Suprapubic skin (tissue), 4 donors: ENCODE measurements at regions not wholly inside any gene's neighbourhood (a gene's known extent, or its start where the extent isn't known, plus 50 kb on each side); places are given as distances from the start of the nearest gene placed in this dataset.

Experiments used
- DNase-seq, 2 donors: peaks; one replicate each; pipeline ENCODE4 v3.0.0-alpha.2; 2019; ENCODE audit warnings: low spot score in 2 of 2
- H3K27ac ChIP-seq: fragments of 200-600 bp; sonication (generic); one replicate; pipeline ENCODE4 v1.5.1; 2019
- H3K27me3 ChIP-seq: fragments of 200-600 bp; sonication (generic); one replicate; pipeline ENCODE4 v1.5.1; 2019
- H3K36me3 ChIP-seq: fragments of 200-600 bp; sonication (generic); one replicate; pipeline ENCODE4 v1.5.1; 2019
- H3K4me1 ChIP-seq: fragments of 200-600 bp; sonication (generic); one replicate; pipeline ENCODE4 v1.5.1; 2019
- H3K4me3 ChIP-seq: fragments of 200-600 bp; sonication (generic); one replicate; pipeline ENCODE4 v1.5.1; 2019; ENCODE audit warnings: mild to moderate bottlenecking
- H3K9me3 ChIP-seq: fragments of 200-600 bp; sonication (generic); one replicate; pipeline ENCODE4 v1.5.1; 2019
- CTCF ChIP-seq, 2 donors: fragments of 200-600 bp in 1 of 2; fragments of 450-650 bp in 1 of 2; sonication (generic) in 1 of 2; IDR thresholded peaks; one replicate each; pipeline ENCODE4 v1.5.1; 2016 to 2019; ENCODE audit warnings: antibody characterized with exemption in 2 of 2, mild to moderate bottlenecking in 1 of 2, moderate library complexity in 1 of 2
- EP300 ChIP-seq: sonication (generic); formaldehyde crosslinking; IDR thresholded peaks from one replicate; pipeline ENCODE4 v1.6.1; 2017; ENCODE audit warnings: antibody characterized with exemption
- POLR2A ChIP-seq, 2 donors: fragments of 450-650 bp; IDR thresholded peaks; one replicate each; pipeline ENCODE4 v1.6.1; 2017; ENCODE audit warnings: antibody characterized with exemption in 2 of 2, mild to moderate bottlenecking in 2 of 2, moderate library complexity in 2 of 2
- POLR2AphosphoS5 ChIP-seq, 3 donors: sonication (generic); formaldehyde crosslinking; IDR thresholded peaks; one replicate each; pipeline ENCODE4 v1.6.1; 2017; ENCODE audit warnings: antibody characterized with exemption in 3 of 3
- WGBS: methylation state at CpG from one replicate; pipeline ENCODE4 v1.1.5; 2018; 5-methylcytosine and 5-hydroxymethylcytosine counted together

DNA sequence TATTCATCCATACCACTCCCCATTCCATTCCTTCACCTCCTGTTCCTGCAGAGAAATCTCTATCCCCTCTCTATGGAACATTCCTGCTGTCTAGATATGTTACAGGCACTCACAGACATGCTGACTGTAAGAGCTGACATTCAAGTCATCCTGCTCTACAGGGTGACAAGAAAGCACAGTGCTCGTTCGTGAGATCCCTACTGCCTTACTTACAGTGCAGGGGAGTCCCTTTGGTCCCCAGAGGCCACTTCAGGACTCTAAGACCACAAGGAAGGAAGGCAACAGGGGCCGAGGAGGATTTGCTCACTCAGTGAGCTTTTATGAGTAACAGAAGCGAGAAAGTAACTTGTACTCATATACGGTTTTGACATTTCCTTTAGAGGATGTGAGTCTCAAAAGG is 110.5 kb downstream of the GAS1 start:
- no peaks in the 10 kb centered on the region for H3K36me3 ChIP-seq
- WGBS: 86% methylated on average over 5 of the region's 5 CpGs
- no peak for DNase-seq
- no peak overlapping the region for H3K4me3 ChIP-seq
- H3K4me1 ChIP-seq: no peaks in the 10 kb centered on the region
- no peak overlapping the region for H3K27ac ChIP-seq
- no peaks in the 10 kb centered on the region for H3K27me3 ChIP-seq
- TF ChIP-seq POLR2A (IDR thresholded peaks at IDR 0.05): no peak
- TF ChIP-seq CTCF (IDR thresholded peaks at IDR 0.05): no peak
- TF ChIP-seq POLR2AphosphoS5 (IDR thresholded peaks at IDR 0.05): no peak
- no peak for TF ChIP-seq EP300
- no peaks in the 10 kb centered on the region for H3K9me3 ChIP-seq

DNA sequence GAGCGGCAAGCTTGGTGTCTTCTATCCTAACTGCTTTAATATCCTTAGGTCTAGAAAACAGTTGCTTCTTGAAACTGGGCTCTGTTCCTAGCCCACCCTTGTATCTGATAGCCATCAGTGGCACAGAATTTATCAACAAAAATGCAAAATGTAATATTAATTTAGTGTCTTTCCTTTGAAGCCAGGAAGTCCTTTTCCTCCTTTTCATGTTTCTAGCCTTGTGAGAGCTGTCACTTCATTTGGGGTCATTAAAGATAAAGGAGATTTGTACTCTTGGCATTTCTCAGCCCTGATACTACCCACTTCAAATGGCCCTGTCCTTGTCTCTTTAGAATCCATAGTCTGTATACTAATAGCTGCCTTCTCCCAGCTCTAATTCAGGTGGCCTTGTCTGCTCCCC is 111.0 kb downstream of the GAS1 start:
- no peak for TF ChIP-seq POLR2AphosphoS5 (IDR thresholded peaks at IDR 0.05)
- no peak for TF ChIP-seq CTCF (IDR thresholded peaks at IDR 0.05)
- TF ChIP-seq EP300: no peak
- no peak for TF ChIP-seq POLR2A (IDR thresholded peaks at IDR 0.05)
- DNase-seq: no peak
- Histone ChIP-seq H3K4me1 (no peaks in the 10 kb centered on the region), H3K27ac (no peak overlapping the region), H3K4me3 (no peak overlapping the region), H3K9me3 (no peaks in the 10 kb centered on the region), H3K27me3 (no peaks in the 10 kb centered on the region), H3K36me3 (no peaks in the 10 kb centered on the region)
- WGBS: 98% methylated on average over 1 of the region's 1 CpG

GRCh38 chr9:86830356-86830755 is 117.0 kb downstream of the GAS1 start:
- Histone ChIP-seq H3K4me1 (no peaks in the 10 kb centered on the region), H3K27me3 (no peaks in the 10 kb centered on the region), H3K4me3 (no peak overlapping the region), H3K9me3 (no peaks in the 10 kb centered on the region), H3K27ac (no peak overlapping the region), H3K36me3 (no peaks in the 10 kb centered on the region)
- 65% methylated on average over 2 of the region's 2 CpGs for WGBS
- no peak for DNase-seq
- TF ChIP-seq POLR2A (IDR thresholded peaks at IDR 0.05) (no peak), EP300 (no peak), POLR2AphosphoS5 (IDR thresholded peaks at IDR 0.05) (no peak), CTCF (IDR thresholded peaks at IDR 0.05) (no peak)

DNA sequence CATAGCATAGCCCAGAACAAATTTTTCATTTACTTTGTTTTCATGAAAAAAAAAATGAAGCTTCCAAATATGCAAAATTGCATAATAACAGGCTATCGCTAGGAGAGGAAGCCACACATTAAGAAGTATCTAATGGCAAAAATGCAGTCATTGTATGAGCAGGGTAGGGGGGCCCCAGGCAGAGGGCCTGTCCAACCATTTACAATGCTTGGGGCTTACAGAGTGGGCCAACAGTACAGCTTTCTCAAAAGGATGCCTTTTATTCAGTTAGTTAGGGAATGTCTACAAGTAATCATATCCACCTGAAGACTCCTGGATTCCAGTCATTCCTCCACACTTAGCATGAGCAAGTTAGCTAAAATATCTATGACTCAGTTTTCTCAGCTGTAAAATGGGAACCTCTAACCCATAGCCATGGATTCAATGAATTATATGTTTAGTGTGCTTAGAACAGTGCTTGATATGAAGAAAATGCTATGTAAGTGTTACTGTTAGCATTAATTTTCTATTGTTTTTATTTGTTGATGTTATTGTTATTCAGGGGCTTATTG is 117.7 kb downstream of the GAS1 start:
- Histone ChIP-seq H3K27ac (no peak overlapping the region), H3K4me1 (no peaks in the 10 kb centered on the region), H3K4me3 (no peak overlapping the region), H3K36me3 (no peaks in the 10 kb centered on the region), H3K27me3 (no peaks in the 10 kb centered on the region), H3K9me3 (no peaks in the 10 kb centered on the region)
- no peak for DNase-seq
- TF ChIP-seq EP300 (no peak), POLR2AphosphoS5 (IDR thresholded peaks at IDR 0.05) (no peak), CTCF (IDR thresholded peaks at IDR 0.05) (no peak)
- 55% methylated on average over 1 of the region's 1 CpG for WGBS

DNA sequence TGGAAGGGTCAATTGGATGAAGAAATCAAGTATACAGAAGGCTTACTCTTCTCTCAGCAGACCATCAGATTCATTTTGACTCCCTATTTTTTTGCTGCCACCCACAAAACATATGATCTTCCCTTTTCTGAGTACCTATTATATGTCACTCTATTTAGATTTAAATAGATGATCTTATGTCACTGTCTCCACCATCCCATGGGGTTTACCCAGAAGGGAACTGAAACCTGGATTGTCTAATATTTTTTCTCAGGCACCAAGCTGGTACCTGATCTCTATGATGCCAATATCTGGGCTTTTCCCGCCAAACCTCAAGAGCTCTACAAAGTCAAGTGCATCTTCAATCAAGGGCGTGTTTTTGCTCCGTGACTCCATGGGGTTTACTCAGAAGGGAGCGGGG is 118.7 kb downstream of the GAS1 start:
- no peaks in the 10 kb centered on the region for H3K4me1 ChIP-seq
- WGBS: 73% methylated on average over 4 of the region's 4 CpGs
- H3K9me3 ChIP-seq: no peaks in the 10 kb centered on the region
- H3K4me3 ChIP-seq: no peak overlapping the region
- no peaks in the 10 kb centered on the region for H3K27me3 ChIP-seq
- no peaks in the 10 kb centered on the region for H3K36me3 ChIP-seq
- no peak overlapping the region for H3K27ac ChIP-seq
- DNase-seq: no peak
- TF ChIP-seq POLR2AphosphoS5 (IDR thresholded peaks at IDR 0.05) (no peak), EP300 (no peak), POLR2A (IDR thresholded peaks at IDR 0.05) (no peak), CTCF (IDR thresholded peaks at IDR 0.05) (no peak)
